ENCODE measurements at regions not wholly inside any gene's neighbourhood (a gene's known extent, or its start where the extent isn't known, plus 50 kb on each side); places are given as distances from the start of the nearest gene placed in this dataset.

DNA sequence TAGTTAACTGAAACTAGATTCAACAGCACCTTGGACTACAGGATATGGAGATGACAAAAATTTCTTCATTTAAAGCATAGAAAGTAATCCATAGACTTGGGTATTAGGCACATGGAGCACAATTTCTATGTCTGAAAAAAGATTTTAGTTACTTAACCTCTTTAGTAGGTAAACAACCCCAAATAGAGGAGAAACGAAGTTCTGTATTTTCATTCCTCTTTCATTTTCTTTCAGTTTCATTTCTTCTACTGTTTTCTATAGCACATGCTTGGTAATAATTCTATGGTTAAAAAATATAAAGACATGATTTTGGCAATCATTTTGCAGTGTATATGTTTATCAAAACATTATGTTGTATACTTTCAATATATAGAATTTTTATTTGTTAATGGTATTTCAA, 99.5 kb downstream of the CASP12 start:
- no peaks in the 10 kb centered on the region for H3K79me2 ChIP-seq (ENCODE audit: insufficient read depth, low read length)
- TF ChIP-seq CTCF (IDR thresholded peaks at IDR 0.05): no peak
- peaks cover 14 to 19% of the 10 kb centered on the region in 2 donors for H3K4me1 ChIP-seq (ENCODE audit: control insufficient read depth in 1 of 2, insufficient read depth in 2 of 2, low read length in 2 of 2)
- Mint-ChIP-seq H3K4me3 (peak overlapping the region; percentile 0 to 82), H3K9me3 (peaks cover 0 to 8% (median 3%) of the 10 kb centered on the region in 7 donors), H3K4me1 (peaks cover 21% of the 10 kb centered on the region), H3K27ac (peak overlapping the region; percentile 49 to 87 (median 74)), H3K36me3 (peaks cover 0 to 2% of the 10 kb centered on the region in 2 donors), H3K27me3 (ENCODE audit: low read depth in 3 of 3) (peaks cover 0 to 2% (median 0%) of the 10 kb centered on the region in 3 donors)
- peaks cover 0 to 4% of the 10 kb centered on the region in 2 donors for H3K9me3 ChIP-seq (replicated peaks in 1 of 2; ENCODE audit: control insufficient read depth in 1 of 2, insufficient read depth in 1 of 2, low read length in 2 of 2)
- no peaks in the 10 kb centered on the region for H3K36me3 ChIP-seq (replicated peaks in 1 of 2; ENCODE audit: control insufficient read depth in 1 of 2, insufficient read depth in 2 of 2, low read length in 2 of 2)
- peak overlapping the region; percentile 59 for H2AFZ ChIP-seq (ENCODE audit: insufficient read depth, low read depth, low read length, poor library complexity, severe bottlenecking)
- peak overlapping the region in 1 of 2 donors; percentile 82 for H3K27ac ChIP-seq (ENCODE audit: low read depth in 1 of 2, low read length in 2 of 2)
- peak overlapping the region; percentile 62 for H3K4me2 ChIP-seq (replicated peaks; ENCODE audit: extremely low read depth, low read length, poor library complexity, severe bottlenecking)
- no peaks in the 10 kb centered on the region for H3K27me3 ChIP-seq (ENCODE audit: control insufficient read depth in 2 of 2, insufficient read depth in 2 of 2, low read length in 2 of 2)
- intact Hi-C loops (cut with micrococcal nuclease): no loop called here
- no peaks in the 10 kb centered on the region for H4K20me1 ChIP-seq (ENCODE audit: insufficient read depth, low read length)
- peak overlapping the region; percentile 25 for H3K9ac ChIP-seq (ENCODE audit: insufficient read depth, low read length, poor library complexity, severe bottlenecking)
- no CpG with 5 or more reads among the region's 1 CpG for WGBS (ENCODE audit: insufficient coverage)
- peak overlapping the region in 2 of 3 experiments; percentile 35 to 66 for H3K4me3 ChIP-seq (replicated peaks in 1 of 3; ENCODE audit: low read depth in 2 of 3, low read length in 3 of 3)
- peak in 1 of 3 donors; percentile 35 for DNase-seq

DNA sequence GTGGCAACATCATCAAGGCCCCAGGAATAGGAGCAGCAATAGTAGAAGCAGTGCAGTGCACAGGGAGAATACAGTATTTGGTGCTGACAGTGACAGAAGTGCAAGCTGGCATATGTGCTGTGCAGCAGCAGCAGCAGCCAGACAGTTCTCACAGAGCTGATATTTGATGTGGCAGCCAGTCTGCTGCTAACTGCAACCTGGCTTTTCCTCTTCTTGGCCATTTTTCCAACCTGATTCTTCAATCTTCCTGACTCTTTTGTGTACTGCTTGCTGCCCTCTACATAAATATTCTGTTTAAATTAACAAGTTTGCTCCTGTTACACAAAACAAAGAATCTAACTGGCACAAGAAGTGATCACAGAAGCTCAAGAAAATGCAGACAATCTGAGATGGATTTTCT, 102.0 kb downstream of the CASP12 start:
- no peaks in the 10 kb centered on the region for H3K79me2 ChIP-seq (ENCODE audit: insufficient read depth, low read length)
- H3K27ac ChIP-seq (ENCODE audit: low read depth in 1 of 2, low read length in 2 of 2): no peak overlapping the region
- H3K27me3 Mint-ChIP-seq (ENCODE audit: low read depth in 3 of 3): peaks cover 0 to 2% (median 0%) of the 10 kb centered on the region in 3 donors
- H3K36me3 ChIP-seq (replicated peaks in 1 of 2; ENCODE audit: control insufficient read depth in 1 of 2, insufficient read depth in 2 of 2, low read length in 2 of 2): no peaks in the 10 kb centered on the region
- DNase-seq: no peak
- no peak overlapping the region for H3K27ac Mint-ChIP-seq
- no peak overlapping the region for H3K4me3 ChIP-seq (replicated peaks in 1 of 3; ENCODE audit: low read depth in 2 of 3, low read length in 3 of 3)
- H3K27me3 ChIP-seq (ENCODE audit: control insufficient read depth in 2 of 2, insufficient read depth in 2 of 2, low read length in 2 of 2): no peaks in the 10 kb centered on the region
- peaks cover 0 to 8% (median 3%) of the 10 kb centered on the region in 7 donors for H3K9me3 Mint-ChIP-seq
- no peaks in the 10 kb centered on the region for H4K20me1 ChIP-seq (ENCODE audit: insufficient read depth, low read length)
- peaks cover 0 to 2% of the 10 kb centered on the region in 2 donors for H3K36me3 Mint-ChIP-seq
- no peak overlapping the region for H3K9ac ChIP-seq (ENCODE audit: insufficient read depth, low read length, poor library complexity, severe bottlenecking)
- peaks cover 18% of the 10 kb centered on the region for H3K4me1 Mint-ChIP-seq
- no peak for TF ChIP-seq CTCF (IDR thresholded peaks at IDR 0.05)
- peaks cover 0 to 4% of the 10 kb centered on the region in 2 donors for H3K9me3 ChIP-seq (replicated peaks in 1 of 2; ENCODE audit: control insufficient read depth in 1 of 2, insufficient read depth in 1 of 2, low read length in 2 of 2)
- H3K4me1 ChIP-seq (ENCODE audit: control insufficient read depth in 1 of 2, insufficient read depth in 2 of 2, low read length in 2 of 2): peaks cover 12 to 19% of the 10 kb centered on the region in 2 donors
- no peak overlapping the region for H3K4me3 Mint-ChIP-seq
- no peak overlapping the region for H3K4me2 ChIP-seq (replicated peaks; ENCODE audit: extremely low read depth, low read length, poor library complexity, severe bottlenecking)
- intact Hi-C loops (cut with micrococcal nuclease): no loop called here
- peak overlapping the region; percentile 32 for H2AFZ ChIP-seq (ENCODE audit: insufficient read depth, low read depth, low read length, poor library complexity, severe bottlenecking)

Measured in CD14-positive monocyte (primary cell).